PFSK-1 (cell line): ENCODE measurements at regions not wholly inside any gene's neighbourhood (a gene's known extent, or its start where the extent isn't known, plus 50 kb on each side); places are given as distances from the start of the nearest gene placed in this dataset.

ENCODE experiments used
- FOXP2 ChIP-seq: optimal IDR thresholded peaks from 2 replicates; pipeline ENCODE3; 2011; ENCODE audit warnings: borderline replicate concordance, control low read depth, inconsistent platforms; ENCODE audit not compliant: insufficient read depth; ENCODE audit errors: extremely low read length, extremely low read depth
- POLR2AphosphoS5 ChIP-seq: IDR thresholded peaks from 2 replicates; pipeline ENCODE4 v1.6.1; 2012; ENCODE audit warnings: low read depth, mild to moderate bottlenecking, control low read depth, low read length, moderate library complexity
- REST ChIP-seq, 2 experiments: IDR thresholded peaks; 2 replicates each; pipeline versions ENCODE4 v1.6.1 to v1.8.0; 2011 to 2012; ENCODE audit warnings: low read depth in 2 of 2, low read length in 2 of 2, control low read depth in 1 of 2, inconsistent platforms in 1 of 2, mild to moderate bottlenecking in 1 of 2, moderate library complexity in 1 of 2; ENCODE audit not compliant: insufficient read depth in 1 of 2
- SIN3A ChIP-seq: IDR thresholded peaks from 2 replicates; pipeline ENCODE4 v1.6.1; 2012; ENCODE audit warnings: mild to moderate bottlenecking, low read length, moderate library complexity, borderline replicate concordance; ENCODE audit not compliant: insufficient read depth
- TAF1 ChIP-seq: IDR thresholded peaks from 2 replicates; pipeline ENCODE4 v1.6.1; 2012; ENCODE audit warnings: low read length, control low read depth, borderline replicate concordance; ENCODE audit not compliant: insufficient read depth

GRCh38 chr4:180465364-180465763, 1777.8 kb upstream of the TENM3 start:
- TF ChIP-seq TAF1, result no peak
- no peak for TF ChIP-seq REST (IDR thresholded peaks at IDR 0.05; ENCODE audit: insufficient read depth in 1 of 2, low read depth in 2 of 2, low read length in 2 of 2)
- no peak for TF ChIP-seq POLR2AphosphoS5
- TF ChIP-seq SIN3A, result no peak
- TF ChIP-seq FOXP2, result no peak
